HEK293 (cell line): ENCODE measurements at regions not wholly inside any gene's neighbourhood (a gene's known extent, or its start where the extent isn't known, plus 50 kb on each side); places are given as distances from the start of the nearest gene placed in this dataset.

Experiments
- CTCF ChIA-PET: fragments of 350-600 bp; formaldehyde crosslinking; extraction: SDS; loops from one replicate; lab custom pipeline; 2021; ENCODE audit warnings: antibody characterized with exemption; lab: Yijun Ruan, JAX
- POLR2A ChIA-PET: fragments of 300-600 bp; formaldehyde crosslinking; extraction: SDS; loops from one replicate; lab custom pipeline; 2020; ENCODE audit warnings: antibody characterized with exemption, inconsistent platforms; lab: Yijun Ruan, JAX
- H3K27ac ChIP-seq: fragments of 200-500 bp; sonication (Bioruptor generic); 2 replicates; pipeline ENCODE4 v1.5.1; 2014; ENCODE audit warnings: low read depth, low read length, control low read depth, inconsistent platforms; ENCODE audit errors: extremely low read depth
- H3K36me3 ChIP-seq, 2 experiments: fragments of 200-500 bp in 1 of 2; sonication (Bioruptor generic) in 1 of 2; 1 replicate in 1 of 2; 2 replicates in 1 of 2; pipeline ENCODE4 v1.5.1; 2014 to 2017; ENCODE audit warnings: inconsistent platforms in 2 of 2, low read length in 2 of 2; ENCODE audit not compliant: control insufficient read depth in 2 of 2, insufficient read depth in 1 of 2
- H3K4me1 ChIP-seq: fragments of 200-500 bp; sonication (Bioruptor generic); 2 replicates; pipeline ENCODE4 v1.5.1; 2014; ENCODE audit warnings: mild to moderate bottlenecking, low read length, inconsistent platforms; ENCODE audit not compliant: control insufficient read depth, insufficient read depth
- H3K4me3 ChIP-seq: 2 replicates; pipeline ENCODE4 v1.5.1; 2011; ENCODE audit warnings: low read depth, mild to moderate bottlenecking, control low read depth, low read length, moderate library complexity
- H3K9me3 ChIP-seq: fragments of 200-500 bp; sonication (Bioruptor generic); 2 replicates; pipeline ENCODE4 v1.5.1; 2014; ENCODE audit warnings: low read depth, low read length, inconsistent platforms; ENCODE audit not compliant: control insufficient read depth, insufficient read depth
- EGR2 ChIP-seq: fragments of 450-650 bp; formaldehyde crosslinking; IDR thresholded peaks from 2 replicates; pipeline ENCODE4 v1.5.1; 2016; ENCODE audit warnings: low read depth, missing biosample characterization, missing genetic modification characterization
- GLIS1 ChIP-seq: fragments of 450-650 bp; formaldehyde crosslinking; IDR thresholded peaks from 2 replicates; pipeline ENCODE4 v1.5.1; 2016; ENCODE audit warnings: missing biosample characterization, missing genetic modification characterization
- KLF7 ChIP-seq: fragments of 450-650 bp; formaldehyde crosslinking; IDR thresholded peaks from 2 replicates; pipeline ENCODE4 v1.5.1; 2016; ENCODE audit warnings: missing biosample characterization, missing genetic modification characterization, borderline replicate concordance
- KLF9 ChIP-seq: fragments of 450-650 bp; formaldehyde crosslinking; IDR thresholded peaks from 2 replicates; pipeline ENCODE4 v1.5.1; 2016; ENCODE audit warnings: missing biosample characterization, missing genetic modification characterization, low read depth
- PRDM1 ChIP-seq: fragments of 450-650 bp; formaldehyde crosslinking; IDR thresholded peaks from 2 replicates; pipeline ENCODE4; 2016; ENCODE audit warnings: missing biosample characterization, missing genetic modification characterization
- ZBTB21 ChIP-seq: fragments of 450-650 bp; formaldehyde crosslinking; IDR thresholded peaks from 2 replicates; pipeline ENCODE4 v1.5.1; 2017; ENCODE audit warnings: missing biosample characterization, missing genetic modification characterization
- ZNF114 ChIP-seq: fragments of 450-650 bp; formaldehyde crosslinking; IDR thresholded peaks from 2 replicates; pipeline ENCODE4 v1.5.0; 2017; ENCODE audit warnings: missing biosample characterization, missing genetic modification characterization
- ZNF155 ChIP-seq: fragments of 450-650 bp; formaldehyde crosslinking; IDR thresholded peaks from 2 replicates; pipeline ENCODE4 v1.5.1; 2016; ENCODE audit warnings: missing biosample characterization, missing genetic modification characterization
- ZNF2 ChIP-seq: fragments of 450-650 bp; formaldehyde crosslinking; IDR thresholded peaks from 2 replicates; pipeline ENCODE4 v1.5.1; 2016; ENCODE audit warnings: missing biosample characterization, missing genetic modification characterization
- ZNF202 ChIP-seq: fragments of 450-650 bp; formaldehyde crosslinking; IDR thresholded peaks from 2 replicates; pipeline ENCODE4 v1.5.1; 2016; ENCODE audit warnings: missing biosample characterization, missing genetic modification characterization, borderline replicate concordance
- ZNF214 ChIP-seq: fragments of 450-650 bp; formaldehyde crosslinking; IDR thresholded peaks from 2 replicates; pipeline ENCODE4 v1.5.1; 2017; ENCODE audit warnings: missing biosample characterization, mild to moderate bottlenecking, missing genetic modification characterization, borderline replicate concordance
- ZNF391 ChIP-seq: fragments of 450-650 bp; formaldehyde crosslinking; IDR thresholded peaks from 2 replicates; pipeline ENCODE4 v1.5.1; 2016; ENCODE audit warnings: low read depth, missing biosample characterization, missing genetic modification characterization, borderline replicate concordance
- ZNF48 ChIP-seq: fragments of 450-650 bp; formaldehyde crosslinking; IDR thresholded peaks from 2 replicates; pipeline ENCODE4 v1.5.1; 2016; ENCODE audit warnings: missing biosample characterization, missing genetic modification characterization
- ZNF658 ChIP-seq: fragments of 450-650 bp; formaldehyde crosslinking; IDR thresholded peaks from 2 replicates; pipeline ENCODE4; 2016; ENCODE audit warnings: missing biosample characterization, missing genetic modification characterization
- ZNF791 ChIP-seq: fragments of 450-650 bp; formaldehyde crosslinking; IDR thresholded peaks from 2 replicates; pipeline ENCODE4 v1.5.1; 2016; ENCODE audit warnings: missing biosample characterization, missing genetic modification characterization
- ZNF792 ChIP-seq: fragments of 450-650 bp; formaldehyde crosslinking; IDR thresholded peaks from 2 replicates; pipeline ENCODE4 v1.5.1; 2016; ENCODE audit warnings: missing biosample characterization, missing genetic modification characterization
- ZSCAN23 ChIP-seq: fragments of 450-650 bp; formaldehyde crosslinking; IDR thresholded peaks from 2 replicates; pipeline ENCODE4 v1.5.1; 2016; ENCODE audit warnings: missing biosample characterization, missing genetic modification characterization
- TF ChIP-seq, protein P1 (sequence below): fragments of 450-650 bp; formaldehyde crosslinking; IDR thresholded peaks from 2 replicates; pipeline ENCODE4 v1.5.1; 2017; ENCODE audit warnings: missing biosample characterization, mild to moderate bottlenecking, missing genetic modification characterization, moderate library complexity
- TF ChIP-seq, protein P2 (sequence below): fragments of 450-650 bp; formaldehyde crosslinking; IDR thresholded peaks from 2 replicates; pipeline ENCODE4 v1.5.1; 2016; ENCODE audit warnings: missing biosample characterization, missing genetic modification characterization
- TF ChIP-seq, protein P3 (sequence below): sonication (generic); formaldehyde crosslinking; IDR thresholded peaks from 2 replicates; pipeline ENCODE4 v1.8.1; 2022; ENCODE audit warnings: mild to moderate bottlenecking, moderate library complexity, missing genetic modification reagents
- TF ChIP-seq, protein P4 (sequence below): fragments of 450-650 bp; formaldehyde crosslinking; IDR thresholded peaks from 2 replicates; pipeline ENCODE4 v1.5.1; 2016; ENCODE audit warnings: missing biosample characterization, missing genetic modification characterization

DNA sequence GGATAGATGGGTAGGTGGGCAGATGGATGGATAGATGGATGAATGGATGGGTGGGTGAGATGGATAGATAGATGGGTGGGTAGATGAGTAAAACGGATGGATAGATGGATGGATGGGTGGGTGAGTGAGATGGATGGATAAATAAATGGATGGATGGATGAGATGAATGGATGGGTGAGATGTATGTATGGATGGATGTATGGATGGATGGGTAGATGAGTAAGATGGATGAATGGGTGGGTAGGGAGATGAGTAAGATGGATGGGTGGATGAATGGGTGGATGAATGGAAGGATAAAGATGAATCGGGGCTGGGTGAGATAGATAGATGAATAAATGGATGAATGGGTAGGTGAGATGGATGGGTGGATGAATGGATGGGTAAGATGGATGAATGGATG lies 210.1 kb downstream of the TFAP2C start (continued):
- no peak for TF ChIP-seq ZNF214 (tag by site-specific recombination)
- no peak for TF ChIP-seq ZNF2 (tag by site-specific recombination)
- no peak for TF ChIP-seq ZNF391 (tag by site-specific recombination)
- TF ChIP-seq EGR2 = peak; percentile 42; the same call in 1 of the 2 replicates
- TF ChIP-seq ZBTB21 (tag by site-specific recombination) = no peak
- TF ChIP-seq ZNF114 = no peak
- TF ChIP-seq ZSCAN23 (tag by site-specific recombination) = no peak
- TF ChIP-seq, protein P1, sequence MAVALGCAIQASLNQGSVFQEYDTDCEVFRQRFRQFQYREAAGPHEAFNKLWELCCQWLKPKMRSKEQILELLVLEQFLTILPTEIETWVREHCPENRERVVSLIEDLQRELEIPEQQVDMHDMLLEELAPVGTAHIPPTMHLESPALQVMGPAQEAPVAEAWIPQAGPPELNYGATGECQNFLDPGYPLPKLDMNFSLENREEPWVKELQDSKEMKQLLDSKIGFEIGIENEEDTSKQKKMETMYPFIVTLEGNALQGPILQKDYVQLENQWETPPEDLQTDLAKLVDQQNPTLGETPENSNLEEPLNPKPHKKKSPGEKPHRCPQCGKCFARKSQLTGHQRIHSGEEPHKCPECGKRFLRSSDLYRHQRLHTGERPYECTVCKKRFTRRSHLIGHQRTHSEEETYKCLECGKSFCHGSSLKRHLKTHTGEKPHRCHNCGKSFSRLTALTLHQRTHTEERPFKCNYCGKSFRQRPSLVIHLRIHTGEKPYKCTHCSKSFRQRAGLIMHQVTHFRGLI = no peak
- peak; percentile 45; the same call in 1 of the 2 replicates for TF ChIP-seq ZNF791
- no peak for TF ChIP-seq ZNF792

DNA sequence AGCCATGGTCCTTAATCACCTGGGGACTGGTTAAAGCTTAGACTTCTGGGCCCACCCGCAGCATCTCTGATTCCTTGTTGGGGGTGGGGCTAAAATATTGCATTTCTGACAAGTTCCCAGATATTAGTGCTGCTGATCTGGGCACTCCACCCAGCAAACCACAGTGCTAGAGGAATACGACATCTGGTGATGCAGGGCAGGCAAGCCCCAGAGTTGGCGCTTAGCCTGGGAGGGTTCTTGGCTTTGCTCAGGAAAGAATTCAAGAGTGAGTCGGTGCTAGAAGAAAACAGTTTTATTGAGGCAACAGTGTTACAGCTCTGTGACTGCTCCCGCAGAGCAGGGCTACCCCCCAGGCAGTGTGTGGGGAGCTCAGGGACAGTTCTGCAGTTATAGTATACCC lies 210.7 kb downstream of the TFAP2C start:
- CTCF ChIA-PET = no interaction called here

DNA sequence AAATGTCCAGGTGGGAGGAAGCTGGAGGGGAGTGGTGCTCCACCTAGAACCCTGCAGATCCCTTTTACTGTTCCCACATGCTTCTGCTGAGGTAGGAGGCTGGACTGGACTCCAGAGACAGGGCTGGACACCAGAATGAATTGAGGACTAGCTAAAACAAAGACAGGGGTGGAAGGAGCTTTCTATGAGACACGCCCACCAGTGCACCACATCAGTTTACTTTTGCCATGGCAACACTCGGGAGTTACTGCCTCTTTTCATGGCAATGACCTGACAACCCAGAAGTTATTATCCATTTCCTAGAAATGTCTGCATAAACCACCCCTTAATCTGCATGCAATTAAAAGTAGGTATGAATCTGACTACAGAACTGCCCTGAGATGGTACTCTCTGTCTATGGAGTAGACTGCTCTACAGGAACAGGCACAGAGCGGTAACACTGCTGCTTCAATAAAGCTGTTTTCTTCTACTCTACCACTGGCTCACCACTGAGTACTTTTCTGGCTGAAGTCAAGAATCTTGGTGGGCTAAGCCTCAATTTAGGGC lies 211.7 kb downstream of the TFAP2C start:
- H3K36me3 ChIP-seq = no peaks in the 10 kb centered on the region
- no peak overlapping the region for H3K27ac ChIP-seq
- ChIA-PET CTCF (no interaction called here), POLR2A (no interaction called here)
- no peaks in the 10 kb centered on the region for H3K4me1 ChIP-seq
- H3K9me3 ChIP-seq = no peaks in the 10 kb centered on the region
- no peak overlapping the region for H3K4me3 ChIP-seq
- TF ChIP-seq, protein P2, sequence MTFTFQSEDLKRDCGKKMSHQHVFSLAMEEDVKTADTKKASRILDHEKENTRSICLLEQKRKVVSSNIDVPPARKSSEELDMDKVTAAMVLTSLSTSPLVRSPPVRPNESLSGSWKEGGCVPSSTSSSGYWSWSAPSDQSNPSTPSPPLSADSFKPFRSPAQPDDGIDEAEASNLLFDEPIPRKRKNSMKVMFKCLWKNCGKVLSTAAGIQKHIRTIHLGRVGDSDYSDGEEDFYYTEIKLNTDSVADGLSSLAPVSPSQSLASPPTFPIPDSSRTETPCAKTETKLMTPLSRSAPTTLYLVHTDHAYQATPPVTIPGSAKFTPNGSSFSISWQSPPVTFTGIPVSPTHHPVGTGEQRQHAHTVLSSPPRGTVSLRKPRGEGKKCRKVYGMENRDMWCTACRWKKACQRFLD = no peak
- TF ChIP-seq KLF9 (peak; percentile 38; the same call in 1 of the 2 replicates), ZNF792 (no peak), KLF7 (tag by site-specific recombination) (no peak), ZNF658 (tag by site-specific recombination) (no peak)
- TF ChIP-seq, protein P3, sequence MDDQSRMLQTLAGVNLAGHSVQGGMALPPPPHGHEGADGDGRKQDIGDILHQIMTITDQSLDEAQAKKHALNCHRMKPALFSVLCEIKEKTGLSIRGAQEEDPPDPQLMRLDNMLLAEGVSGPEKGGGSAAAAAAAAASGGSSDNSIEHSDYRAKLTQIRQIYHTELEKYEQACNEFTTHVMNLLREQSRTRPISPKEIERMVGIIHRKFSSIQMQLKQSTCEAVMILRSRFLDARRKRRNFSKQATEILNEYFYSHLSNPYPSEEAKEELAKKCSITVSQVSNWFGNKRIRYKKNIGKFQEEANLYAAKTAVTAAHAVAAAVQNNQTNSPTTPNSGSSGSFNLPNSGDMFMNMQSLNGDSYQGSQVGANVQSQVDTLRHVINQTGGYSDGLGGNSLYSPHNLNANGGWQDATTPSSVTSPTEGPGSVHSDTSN (CRISPR knock-in tag) = no peak

More for the DNA sequence above, 210.7 kb downstream of the TFAP2C start:
- Histone ChIP-seq H3K4me3 (no peak overlapping the region), H3K27ac (no peak overlapping the region), H3K9me3 (no peaks in the 10 kb centered on the region), H3K4me1 (no peaks in the 10 kb centered on the region), H3K36me3 (no peaks in the 10 kb centered on the region)
- TF ChIP-seq, protein P4, sequence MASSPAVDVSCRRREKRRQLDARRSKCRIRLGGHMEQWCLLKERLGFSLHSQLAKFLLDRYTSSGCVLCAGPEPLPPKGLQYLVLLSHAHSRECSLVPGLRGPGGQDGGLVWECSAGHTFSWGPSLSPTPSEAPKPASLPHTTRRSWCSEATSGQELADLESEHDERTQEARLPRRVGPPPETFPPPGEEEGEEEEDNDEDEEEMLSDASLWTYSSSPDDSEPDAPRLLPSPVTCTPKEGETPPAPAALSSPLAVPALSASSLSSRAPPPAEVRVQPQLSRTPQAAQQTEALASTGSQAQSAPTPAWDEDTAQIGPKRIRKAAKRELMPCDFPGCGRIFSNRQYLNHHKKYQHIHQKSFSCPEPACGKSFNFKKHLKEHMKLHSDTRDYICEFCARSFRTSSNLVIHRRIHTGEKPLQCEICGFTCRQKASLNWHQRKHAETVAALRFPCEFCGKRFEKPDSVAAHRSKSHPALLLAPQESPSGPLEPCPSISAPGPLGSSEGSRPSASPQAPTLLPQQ = no peak
- TF ChIP-seq GLIS1 (tag by site-specific recombination) = 0 out of 2 replicates have a peak, but pooled peaks have one; percentile 10
- no peak for TF ChIP-seq ZNF202 (tag by site-specific recombination)
- no peak for TF ChIP-seq ZNF48 (tag by site-specific recombination)
- no peak for TF ChIP-seq ZNF791
- no peak for TF ChIP-seq PRDM1 (tag by site-specific recombination)
- no peak for TF ChIP-seq ZNF155 (tag by site-specific recombination)
- POLR2A ChIA-PET = no interaction called here
